HFFc6 (cell line): ENCODE measurements at regions not wholly inside any gene's neighbourhood (a gene's known extent, or its start where the extent isn't known, plus 50 kb on each side); places are given as distances from the start of the nearest gene placed in this dataset.

Experiments used
- DNase-seq: peaks from one replicate; pipeline ENCODE4 v3.0.0-alpha.2; 2018
- H3K27ac Mint-ChIP-seq: 2 replicates; pipeline ENCODE4 v1.8.0; 2020; ENCODE audit warnings: mild to moderate bottlenecking, mixed read lengths
- H3K27me3 Mint-ChIP-seq: 2 replicates; pipeline ENCODE4 v1.8.0; 2021; ENCODE audit warnings: mild to moderate bottlenecking, moderate library complexity, mixed read lengths; ENCODE audit not compliant: insufficient read depth
- H3K36me3 Mint-ChIP-seq: 2 replicates; pipeline ENCODE4 v1.8.0; 2021; ENCODE audit warnings: low read depth, mixed read lengths
- H3K4me1 Mint-ChIP-seq: 2 replicates; pipeline ENCODE4 v1.8.0; 2020; ENCODE audit warnings: low read depth, mixed read lengths
- H3K4me3 Mint-ChIP-seq: 2 replicates; pipeline ENCODE4 v1.8.0; 2020; ENCODE audit warnings: mild to moderate bottlenecking, moderate library complexity, mixed read lengths
- H3K9me3 Mint-ChIP-seq: 2 replicates; pipeline ENCODE4 v1.8.0; 2020; ENCODE audit warnings: mild to moderate bottlenecking, mixed read lengths
- CTCF ChIP-seq: fragments of 200-600 bp; sonication (generic); IDR thresholded peaks from 2 replicates; pipeline ENCODE4 v1.5.0; 2021; ENCODE audit warnings: antibody characterized with exemption, mild to moderate bottlenecking

DNA sequence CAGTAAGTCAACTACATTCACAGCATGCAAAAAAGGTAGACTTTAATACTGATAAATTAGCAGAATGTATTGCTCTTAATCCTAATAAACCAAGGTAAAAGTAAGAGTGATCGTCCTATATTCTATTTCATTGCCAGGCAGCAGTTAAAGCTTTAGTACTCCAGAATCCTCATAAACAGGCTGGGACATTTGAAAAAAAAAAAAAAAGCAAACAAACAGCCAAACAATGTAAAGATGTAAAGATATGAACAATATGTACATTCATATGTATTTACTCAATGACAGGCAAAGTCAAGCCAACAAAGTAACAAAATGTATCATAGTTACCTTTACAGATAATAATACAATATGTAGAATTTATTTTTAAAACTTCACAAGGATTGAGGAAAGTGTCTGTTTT, 383.6 kb downstream of the COL11A1 start:
- Mint-ChIP-seq H3K27ac (no peak overlapping the region), H3K36me3 (no peaks in the 10 kb centered on the region), H3K9me3 (no peaks in the 10 kb centered on the region), H3K27me3 (0 out of 2 replicates have a peak, but pooled peaks cover 4% of the 10 kb centered on the region), H3K4me3 (no peak overlapping the region), H3K4me1 (peaks cover 6% of the 10 kb centered on the region; the same call in 1 of the 2 replicates)
- no peak for TF ChIP-seq CTCF
- DNase-seq: no peak

DNA sequence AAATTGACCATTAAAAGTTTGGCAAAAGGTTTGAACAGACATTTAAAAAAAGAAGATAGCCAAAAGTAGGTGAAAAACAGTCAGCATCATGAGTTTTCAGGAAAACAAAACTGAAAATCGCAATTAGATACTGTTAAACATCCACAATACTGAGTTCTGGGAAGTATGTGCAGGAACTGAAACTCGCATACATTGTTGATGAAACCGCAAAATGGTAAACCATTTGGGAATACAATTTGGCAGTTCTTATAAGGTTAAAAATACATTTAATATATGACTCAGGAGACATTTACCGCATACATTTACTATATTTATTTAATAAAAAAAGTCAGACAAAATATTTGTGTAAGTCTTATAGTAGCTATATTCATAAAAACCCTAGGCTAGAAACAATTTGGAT, 393.2 kb downstream of the COL11A1 start:
- Mint-ChIP-seq H3K4me1 (peaks cover 16% of the 10 kb centered on the region), H3K9me3 (no peaks in the 10 kb centered on the region), H3K36me3 (no peaks in the 10 kb centered on the region), H3K27me3 (no peaks in the 10 kb centered on the region), H3K4me3 (peak overlapping the region; percentile 17; the same call in 1 of the 2 replicates), H3K27ac (no peak overlapping the region)
- no peak for DNase-seq
- TF ChIP-seq CTCF: no peak

DNA sequence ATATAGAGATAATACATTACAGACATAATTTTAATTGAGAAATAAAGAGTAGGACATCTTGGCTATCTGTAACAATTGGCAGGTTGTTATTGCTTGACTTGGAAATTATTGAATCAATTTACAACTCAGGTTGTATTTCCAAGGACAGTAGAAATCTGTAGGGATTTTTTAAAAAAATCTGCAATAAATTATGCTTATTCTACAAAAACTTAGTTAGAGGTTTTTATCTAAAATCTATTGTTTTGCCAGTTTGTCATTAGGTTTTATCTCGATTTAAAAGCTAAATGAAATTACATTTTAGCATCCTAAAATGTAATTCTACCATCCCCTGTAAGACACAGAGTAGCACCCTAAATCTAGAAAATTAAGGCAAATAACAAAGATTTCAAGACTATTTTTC, 408.8 kb downstream of the COL11A1 start:
- H3K36me3 Mint-ChIP-seq: 0 out of 2 replicates have a peak, but pooled peaks cover under 1% of the 10 kb centered on the region

DNA sequence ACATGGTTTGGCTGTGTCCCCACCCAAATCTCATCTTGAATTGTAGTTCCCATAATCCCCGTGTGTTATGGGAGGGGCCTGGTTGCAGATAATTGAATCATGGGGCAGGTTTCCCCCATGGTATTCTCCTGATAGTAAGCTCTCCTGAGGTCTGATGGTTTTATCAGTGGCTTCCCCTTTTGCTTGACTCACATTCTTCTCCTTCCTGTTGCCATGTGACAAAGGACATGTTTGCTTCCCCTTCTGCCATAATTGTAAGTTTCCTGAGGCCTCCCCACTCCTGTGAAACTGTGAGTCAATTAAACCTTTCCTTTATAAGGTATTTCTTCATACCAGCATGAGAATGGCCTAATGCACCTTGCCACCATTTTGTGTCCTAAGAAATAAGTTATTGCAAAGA, 415.0 kb downstream of the COL11A1 start:
- no peak for TF ChIP-seq CTCF
- peaks cover 2% of the 10 kb centered on the region; the same call in 1 of the 2 replicates for H3K27me3 Mint-ChIP-seq
- no peak for DNase-seq
- no peaks in the 10 kb centered on the region; the same call in 1 of the 2 replicates for H3K4me1 Mint-ChIP-seq
- peaks cover 4% of the 10 kb centered on the region; the same call in 1 of the 2 replicates for H3K9me3 Mint-ChIP-seq
- peaks cover 12% of the 10 kb centered on the region; the same call in 1 of the 2 replicates for H3K36me3 Mint-ChIP-seq
- H3K27ac Mint-ChIP-seq: no peak overlapping the region
- no peak overlapping the region for H3K4me3 Mint-ChIP-seq

More for the DNA sequence above, 408.8 kb downstream of the COL11A1 start:
- H3K4me1 Mint-ChIP-seq: no peaks in the 10 kb centered on the region
- no peaks in the 10 kb centered on the region for H3K9me3 Mint-ChIP-seq
- H3K27ac Mint-ChIP-seq: no peak overlapping the region
- no peaks in the 10 kb centered on the region; the same call in 1 of the 2 replicates for H3K27me3 Mint-ChIP-seq
- H3K4me3 Mint-ChIP-seq: no peak overlapping the region
- TF ChIP-seq CTCF: no peak
- DNase-seq: no peak

DNA sequence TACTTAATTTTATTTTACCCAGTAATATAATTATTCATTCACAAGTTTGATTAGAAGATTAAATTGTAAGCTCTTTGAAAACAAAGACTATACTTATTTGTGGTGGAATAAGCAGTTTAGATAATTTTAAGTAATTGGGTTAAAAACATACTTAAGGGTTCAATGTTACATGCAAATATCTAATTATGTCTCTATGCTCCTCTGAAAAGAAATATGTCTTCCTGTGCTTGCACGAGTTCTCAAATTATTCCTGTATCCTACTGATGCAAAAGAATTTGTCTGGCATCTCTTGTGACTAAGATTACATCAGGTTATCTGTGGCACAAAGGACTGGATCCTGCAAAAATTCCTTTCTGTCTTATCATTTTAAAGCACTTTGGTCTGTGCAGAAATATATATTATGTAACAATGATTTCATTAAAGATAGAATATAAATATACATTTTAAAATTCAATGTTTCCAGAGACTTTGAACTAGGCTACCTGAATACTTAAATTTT, 416.7 kb downstream of the COL11A1 start:
- Mint-ChIP-seq H3K36me3 (peaks cover 12% of the 10 kb centered on the region; the same call in 1 of the 2 replicates), H3K4me3 (no peak overlapping the region), H3K4me1 (peaks cover 8% of the 10 kb centered on the region; the same call in 1 of the 2 replicates), H3K27ac (no peak overlapping the region), H3K9me3 (peaks cover 4% of the 10 kb centered on the region; the same call in 1 of the 2 replicates), H3K27me3 (peaks cover 2% of the 10 kb centered on the region; the same call in 1 of the 2 replicates)
- TF ChIP-seq CTCF: no peak
- no peak for DNase-seq
